Stomach (tissue), 8 donors: ENCODE measurements at regions not wholly inside any gene's neighbourhood (a gene's known extent, or its start where the extent isn't known, plus 50 kb on each side); places are given as distances from the start of the nearest gene placed in this dataset.
"Not testable (repeated sequence)": the region's sequence is repeated elsewhere in the genome, so short reads cannot be mapped to it uniquely, and the experiment has no call there.

Experiments
- DNase-seq, 2 donors: peaks; one replicate each; pipeline versions ENCODE4 v3.0.0 to v3.0.0-alpha.2; 2013 to 2019
- H3K27ac ChIP-seq, 5 donors: fragments of 200-600 bp in 4 of 5; sonication (generic) in 4 of 5; one replicate each; pipeline ENCODE4 v1.5.1; 2013 to 2019; ENCODE audit warnings: mild to moderate bottlenecking in 1 of 5, moderate library complexity in 1 of 5
- H3K27me3 ChIP-seq, 3 donors: fragments of 200-600 bp; sonication (generic); one replicate each; pipeline ENCODE4 v1.5.1; 2017 to 2019; ENCODE audit warnings: mixed run types in 1 of 3
- H3K36me3 ChIP-seq, 4 donors: fragments of 200-600 bp; sonication (generic); 1 replicate in 3 of 4; 2 replicates in 1 of 4; pipeline ENCODE4 v1.5.1; 2016 to 2019
- H3K4me1 ChIP-seq, 4 donors: fragments of 200-600 bp; sonication (generic); one replicate each; pipeline ENCODE4 v1.5.1; 2016 to 2019
- H3K4me3 ChIP-seq, 4 donors: fragments of 200-600 bp; sonication (generic) in 3 of 4; one replicate each; pipeline ENCODE4 v1.5.1; 2016 to 2019; ENCODE audit warnings: mild to moderate bottlenecking in 1 of 4
- H3K9me3 ChIP-seq, 4 donors: fragments of 200-600 bp; sonication (generic); one replicate each; pipeline ENCODE4 v1.5.1; 2016 to 2019
- CTCF ChIP-seq, 7 experiments: fragments of 450-650 bp in 4 of 7; fragments of 200-600 bp in 3 of 7; sonication (generic) in 3 of 7; IDR thresholded peaks; one replicate each; pipeline ENCODE4 v1.5.1; 2016 to 2019; ENCODE audit warnings: antibody characterized with exemption in 7 of 7, control low read depth in 2 of 7, mild to moderate bottlenecking in 1 of 7
- EP300 ChIP-seq: sonication (generic); formaldehyde crosslinking; IDR thresholded peaks from one replicate; pipeline ENCODE4 v1.6.1; 2017; ENCODE audit warnings: antibody characterized with exemption
- POLR2A ChIP-seq, 4 donors: fragments of 450-650 bp; IDR thresholded peaks; one replicate each; pipeline ENCODE4 v1.6.1; 2016; ENCODE audit warnings: antibody characterized with exemption in 4 of 4, control low read depth in 2 of 4, mild to moderate bottlenecking in 1 of 4, moderate library complexity in 1 of 4
- POLR2AphosphoS5 ChIP-seq, 3 donors: sonication (generic); formaldehyde crosslinking; IDR thresholded peaks; one replicate each; pipeline ENCODE4 v1.6.1; 2016; ENCODE audit warnings: antibody characterized with exemption in 3 of 3
- WGBS, 5 donors: extraction: QIAGEN DNeasy Blood & Tissue Kit in 3 of 5; methylation state at CpG; one replicate each; pipeline versions ENCODE4 v1.1.5 to v1.1.7; 2013 to 2018; 5-methylcytosine and 5-hydroxymethylcytosine counted together
- intact Hi-C: fragments of 100-400 bp; cut with DNase I; formaldehyde crosslinking; loops from one replicate; pipeline ENCODE4 v1.15.1; 2023; ENCODE audit warnings: low total_unique reads
- donor health status: healthy with polysubstance abuse.
- donor health status: Bipolar disorder and iron deficiency.
- donor health status: healthy.

GRCh38 chr18:70535041-70535440, 246.2 kb downstream of the SOCS6 start:
- no peak overlapping the region for H3K27ac ChIP-seq
- no peak overlapping the region for H3K4me3 ChIP-seq
- H3K4me1 ChIP-seq: no peaks in the 10 kb centered on the region
- intact Hi-C loops: no loop called here
- TF ChIP-seq POLR2A (IDR thresholded peaks at IDR 0.05): no peak
- no peak for TF ChIP-seq CTCF (IDR thresholded peaks at IDR 0.05)
- TF ChIP-seq EP300: no peak
- TF ChIP-seq POLR2AphosphoS5 (IDR thresholded peaks at IDR 0.05): no peak
- peaks cover 0 to 4% (median 0%) of the 10 kb centered on the region in 4 donors for H3K9me3 ChIP-seq
- no peaks in the 10 kb centered on the region for H3K36me3 ChIP-seq
- WGBS, 5 donors: 63 to 90% (median 79%) methylated on average over 5 of the region's 5 CpGs
- no peaks in the 10 kb centered on the region for H3K27me3 ChIP-seq
- DNase-seq: no peak

- H3K36me3 ChIP-seq, H3K27me3 ChIP-seq, intact Hi-C loops, H3K27ac ChIP-seq, H3K4me1 ChIP-seq, DNase-seq, H3K4me3 ChIP-seq: not testable (repeated sequence)
- peaks cover 0 to 11% (median 0%) of the 10 kb centered on the region in 4 donors for H3K9me3 ChIP-seq
- 74 to 100% (median 92%) methylated on average over 1 of the region's 1 CpG for WGBS, 5 donors
Measured at GRCh38 chr18:70525322-70525721, 236.5 kb downstream of the SOCS6 start.

- Histone ChIP-seq H3K9me3 (peaks cover 0 to 11% (median 0%) of the 10 kb centered on the region in 4 donors), H3K27me3 (no peaks in the 10 kb centered on the region), H3K4me3 (no peak overlapping the region), H3K36me3 (no peaks in the 10 kb centered on the region), H3K27ac (no peak overlapping the region), H3K4me1 (no peaks in the 10 kb centered on the region)
- intact Hi-C loops: no loop called here
- 54 to 74% (median 65%) methylated on average over 3 of the region's 3 CpGs for WGBS, 5 donors
- no peak for DNase-seq
- no peak for TF ChIP-seq CTCF (IDR thresholded peaks at IDR 0.05)
- no peak for TF ChIP-seq EP300
- TF ChIP-seq POLR2AphosphoS5 (IDR thresholded peaks at IDR 0.05): no peak
- no peak for TF ChIP-seq POLR2A (IDR thresholded peaks at IDR 0.05)
Measured at GRCh38 chr18:70523792-70524182, 234.9 kb downstream of the SOCS6 start.

GRCh38 chr18:70523035-70523791, 234.4 kb downstream of the SOCS6 start:
- Histone ChIP-seq H3K27ac (no peak overlapping the region), H3K27me3 (no peaks in the 10 kb centered on the region), H3K4me3 (no peak overlapping the region), H3K4me1 (no peaks in the 10 kb centered on the region), H3K9me3 (peaks cover 0 to 11% (median 0%) of the 10 kb centered on the region in 4 donors), H3K36me3 (no peaks in the 10 kb centered on the region)
- TF ChIP-seq POLR2A (IDR thresholded peaks at IDR 0.05): no peak
- no peak for TF ChIP-seq POLR2AphosphoS5 (IDR thresholded peaks at IDR 0.05)
- no peak for TF ChIP-seq CTCF (IDR thresholded peaks at IDR 0.05)
- no peak for TF ChIP-seq EP300
- 38 to 65% (median 57%) methylated on average over 7 of the region's 7 CpGs for WGBS, 5 donors
- intact Hi-C loops: no loop called here
- DNase-seq: no peak

GRCh38 chr18:70522183-70522680, 233.4 kb downstream of the SOCS6 start:
- 55 to 66% (median 64%) methylated on average over 5 of the region's 5 CpGs for WGBS, 5 donors
- H3K4me1 ChIP-seq: no peaks in the 10 kb centered on the region
- no peak overlapping the region for H3K4me3 ChIP-seq
- intact Hi-C loops: no loop called here
- TF ChIP-seq POLR2A (IDR thresholded peaks at IDR 0.05) (no peak), POLR2AphosphoS5 (IDR thresholded peaks at IDR 0.05) (no peak), EP300 (no peak), CTCF (IDR thresholded peaks at IDR 0.05) (no peak)
- H3K36me3 ChIP-seq: no peaks in the 10 kb centered on the region
- no peak overlapping the region for H3K27ac ChIP-seq
- peaks cover 0 to 5% (median 0%) of the 10 kb centered on the region in 4 donors for H3K9me3 ChIP-seq
- H3K27me3 ChIP-seq: no peaks in the 10 kb centered on the region
- no peak for DNase-seq
